Esophagus muscularis mucosa (tissue), 4 donors: ENCODE measurements at regions not wholly inside any gene's neighbourhood (a gene's known extent, or its start where the extent isn't known, plus 50 kb on each side); places are given as distances from the start of the nearest gene placed in this dataset.

Source experiments
- DNase-seq: peaks from one replicate; pipeline ENCODE4 v3.0.0-alpha.2; 2017; ENCODE audit errors: extremely low spot score
- H3K27ac ChIP-seq, 4 donors: fragments of 200-600 bp; sonication (generic); replicated peaks in 1 of 4; 1 replicate in 3 of 4; 2 replicates in 1 of 4; pipeline ENCODE4 v1.5.1; 2016 to 2019; ENCODE audit warnings: mild to moderate bottlenecking in 1 of 4
- H3K27me3 ChIP-seq, 4 donors: fragments of 200-600 bp; sonication (generic); one replicate each; pipeline versions ENCODE4 v1.5.1 to v1.6.0; 2016 to 2019
- H3K36me3 ChIP-seq, 4 donors: fragments of 200-600 bp; sonication (generic); one replicate each; pipeline ENCODE4 v1.5.1; 2016 to 2019
- H3K4me1 ChIP-seq, 4 donors: fragments of 200-600 bp; sonication (generic); one replicate each; pipeline ENCODE4 v1.5.1; 2016 to 2019
- H3K4me3 ChIP-seq, 4 donors: fragments of 200-600 bp; sonication (generic); 1 replicate in 2 of 4; 2 replicates in 2 of 4; pipeline ENCODE4 v1.5.1; 2016 to 2019; ENCODE audit warnings: mild to moderate bottlenecking in 4 of 4, moderate library complexity in 1 of 4
- H3K9me3 ChIP-seq, 4 donors: fragments of 200-600 bp; sonication (generic); 1 replicate in 3 of 4; 2 replicates in 1 of 4; pipeline ENCODE4 v1.5.1; 2016 to 2019
- EP300 ChIP-seq: sonication (generic); formaldehyde crosslinking; IDR thresholded peaks from one replicate; pipeline ENCODE4 v1.6.1; 2017; ENCODE audit warnings: antibody characterized with exemption
- POLR2A ChIP-seq: fragments of 450-650 bp; IDR thresholded peaks from one replicate; pipeline ENCODE4 v1.6.1; 2017; ENCODE audit warnings: antibody characterized with exemption, moderate library complexity, mild to moderate bottlenecking, low read depth
- POLR2AphosphoS5 ChIP-seq, 2 donors: sonication (generic); formaldehyde crosslinking; IDR thresholded peaks; one replicate each; pipeline ENCODE4 v1.6.1; 2017; ENCODE audit warnings: antibody characterized with exemption in 2 of 2
- WGBS: methylation state at CpG from one replicate; pipeline ENCODE4 v1.1.5; 2018; 5-methylcytosine and 5-hydroxymethylcytosine counted together
- intact Hi-C: fragments of 100-400 bp; cut with DNase I; formaldehyde crosslinking; loops from one replicate; pipeline ENCODE4 v1.15.1; 2023
- TF ChIP-seq, protein P1 (sequence below), 3 experiments: fragments of 200-600 bp in 2 of 3; fragments of 450-650 bp in 1 of 3; sonication (generic) in 2 of 3; IDR thresholded peaks; one replicate each; pipeline ENCODE4 v1.5.1; 2017 to 2019; ENCODE audit warnings: antibody characterized with exemption in 3 of 3, mild to moderate bottlenecking in 2 of 3, moderate library complexity in 1 of 3

DNA sequence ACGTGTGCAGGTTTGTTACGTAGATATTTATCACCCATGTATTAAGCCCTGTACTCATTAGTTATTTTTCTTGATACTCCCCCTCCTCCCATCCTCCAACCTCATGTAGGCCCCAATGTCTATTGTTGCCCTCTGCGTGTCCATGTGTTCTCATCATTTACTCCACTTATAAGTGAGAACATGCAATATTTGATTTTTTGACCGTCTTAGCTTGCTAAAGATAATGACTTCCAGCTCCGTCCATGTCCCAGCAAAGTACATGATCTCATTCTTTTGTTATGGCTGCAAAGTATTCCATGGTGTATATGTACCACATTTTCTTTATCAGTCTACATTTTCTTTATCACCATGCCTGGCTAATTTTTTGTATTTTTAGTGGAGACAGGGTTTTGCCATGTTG lies 623.2 kb downstream of the SQOR start:
- 76% methylated on average over 5 of the region's 5 CpGs for WGBS
- no peak for DNase-seq
- intact Hi-C loops, result no loop called here
- Histone ChIP-seq H3K4me1 (no peaks in the 10 kb centered on the region), H3K27ac (no peak overlapping the region), H3K36me3 (no peaks in the 10 kb centered on the region), H3K27me3 (no peaks in the 10 kb centered on the region), H3K4me3 (no peak overlapping the region), H3K9me3 (peaks cover 0 to 8% (median 0%) of the 10 kb centered on the region in 4 donors)
- no peak for TF ChIP-seq POLR2A
- TF ChIP-seq EP300, result no peak
- TF ChIP-seq POLR2AphosphoS5 (IDR thresholded peaks at IDR 0.05), result no peak
- TF ChIP-seq, protein P1, sequence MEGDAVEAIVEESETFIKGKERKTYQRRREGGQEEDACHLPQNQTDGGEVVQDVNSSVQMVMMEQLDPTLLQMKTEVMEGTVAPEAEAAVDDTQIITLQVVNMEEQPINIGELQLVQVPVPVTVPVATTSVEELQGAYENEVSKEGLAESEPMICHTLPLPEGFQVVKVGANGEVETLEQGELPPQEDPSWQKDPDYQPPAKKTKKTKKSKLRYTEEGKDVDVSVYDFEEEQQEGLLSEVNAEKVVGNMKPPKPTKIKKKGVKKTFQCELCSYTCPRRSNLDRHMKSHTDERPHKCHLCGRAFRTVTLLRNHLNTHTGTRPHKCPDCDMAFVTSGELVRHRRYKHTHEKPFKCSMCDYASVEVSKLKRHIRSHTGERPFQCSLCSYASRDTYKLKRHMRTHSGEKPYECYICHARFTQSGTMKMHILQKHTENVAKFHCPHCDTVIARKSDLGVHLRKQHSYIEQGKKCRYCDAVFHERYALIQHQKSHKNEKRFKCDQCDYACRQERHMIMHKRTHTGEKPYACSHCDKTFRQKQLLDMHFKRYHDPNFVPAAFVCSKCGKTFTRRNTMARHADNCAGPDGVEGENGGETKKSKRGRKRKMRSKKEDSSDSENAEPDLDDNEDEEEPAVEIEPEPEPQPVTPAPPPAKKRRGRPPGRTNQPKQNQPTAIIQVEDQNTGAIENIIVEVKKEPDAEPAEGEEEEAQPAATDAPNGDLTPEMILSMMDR (IDR thresholded peaks at IDR 0.05), result no peak

DNA sequence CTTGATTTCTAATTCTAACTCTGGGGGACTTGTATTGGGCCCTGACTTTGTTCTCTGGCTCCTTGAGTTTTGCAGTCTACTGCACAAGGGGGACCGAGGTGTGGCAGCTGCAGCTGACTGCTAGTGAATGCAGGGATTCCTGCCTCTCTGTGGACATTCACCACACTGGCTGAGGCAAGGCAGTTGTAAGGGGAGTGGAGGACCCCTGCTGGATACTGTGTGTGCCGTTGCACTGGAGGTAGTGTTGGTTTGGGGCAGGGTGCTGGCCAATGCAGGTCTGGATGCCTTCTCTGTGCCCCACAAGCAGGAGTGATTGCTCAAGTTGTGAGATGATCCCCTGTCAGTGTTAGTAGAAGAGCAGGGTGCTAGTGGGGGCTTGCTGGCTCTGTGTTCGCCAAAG lies 626.1 kb downstream of the SQOR start:
- no peaks in the 10 kb centered on the region for H3K4me1 ChIP-seq

DNA sequence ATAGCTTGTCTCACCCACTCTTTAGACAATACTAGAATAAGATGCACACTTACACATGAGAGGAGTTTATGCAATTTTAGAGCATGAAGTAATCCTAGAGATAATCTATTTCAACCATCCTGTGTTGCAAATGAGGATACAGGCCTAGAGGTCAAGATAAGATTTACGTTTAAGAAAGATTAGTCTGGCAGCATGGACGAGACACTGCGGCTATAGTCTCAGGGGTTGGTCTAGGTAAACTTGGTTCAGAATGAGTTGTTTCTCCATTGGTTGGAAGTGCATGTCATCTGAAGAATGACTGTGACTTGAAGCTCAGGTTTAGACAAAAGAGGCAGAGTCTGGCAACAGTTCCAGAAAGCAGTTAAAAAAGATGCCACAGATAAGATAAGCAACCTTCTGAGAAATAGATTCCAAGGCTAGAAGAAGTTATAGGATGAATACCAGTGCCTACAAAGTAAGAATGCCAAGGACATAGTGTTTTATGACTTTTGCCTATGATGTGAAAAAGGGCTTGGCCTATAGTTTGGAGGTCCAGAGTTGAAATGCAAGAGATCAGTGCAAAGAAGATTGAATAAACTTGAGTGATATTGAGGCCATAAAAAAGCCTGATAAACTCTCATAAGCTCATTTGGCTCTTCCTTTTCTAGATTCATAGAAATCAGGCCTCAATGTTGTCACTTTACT lies 631.0 kb downstream of the SQOR start:
- Histone ChIP-seq H3K27ac (no peak overlapping the region), H3K27me3 (no peaks in the 10 kb centered on the region), H3K9me3 (peaks cover 0 to 6% (median 0%) of the 10 kb centered on the region in 4 donors), H3K4me1 (no peaks in the 10 kb centered on the region), H3K36me3 (no peaks in the 10 kb centered on the region), H3K4me3 (no peak overlapping the region)
- DNase-seq, result no peak
- TF ChIP-seq EP300 (no peak), POLR2A (no peak), POLR2AphosphoS5 (IDR thresholded peaks at IDR 0.05) (no peak)
- TF ChIP-seq, protein P1 (IDR thresholded peaks at IDR 0.05), result no peak
- WGBS, result 62% methylated on average over 3 of the region's 3 CpGs
- intact Hi-C loops, result no loop called here

More for the DNA sequence above, 626.1 kb downstream of the SQOR start:
- Histone ChIP-seq H3K4me3 (no peak overlapping the region), H3K36me3 (no peaks in the 10 kb centered on the region), H3K27ac (no peak overlapping the region), H3K9me3 (peaks cover 0 to 8% (median 0%) of the 10 kb centered on the region in 4 donors), H3K27me3 (no peaks in the 10 kb centered on the region)
- WGBS, result 92% methylated on average over 2 of the region's 3 CpGs
- DNase-seq, result no peak
- intact Hi-C loops, result no loop called here
- TF ChIP-seq EP300, result no peak
- TF ChIP-seq POLR2A, result no peak
- TF ChIP-seq, protein P1 (IDR thresholded peaks at IDR 0.05), result no peak
- TF ChIP-seq POLR2AphosphoS5 (IDR thresholded peaks at IDR 0.05), result no peak

DNA sequence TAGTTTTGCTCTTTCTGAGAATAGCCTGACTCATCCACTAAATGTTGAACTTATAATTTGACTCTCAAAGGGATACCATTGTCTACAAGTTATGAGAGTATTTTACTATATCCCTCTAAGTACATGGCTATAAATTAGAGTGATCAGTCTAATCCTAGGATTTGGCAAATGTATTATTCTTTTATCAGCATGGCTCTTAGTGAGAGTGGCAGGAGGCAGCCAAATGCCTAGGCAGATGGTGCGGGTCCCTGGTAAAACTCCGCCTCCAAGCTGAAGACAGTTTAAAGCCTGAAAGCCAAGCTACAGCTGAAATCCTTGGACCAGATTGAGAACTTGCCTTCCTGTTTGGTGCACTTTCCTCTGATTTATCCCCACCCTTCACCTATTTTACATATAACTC lies 631.8 kb downstream of the SQOR start:
- no peaks in the 10 kb centered on the region for H3K4me1 ChIP-seq
- H3K4me3 ChIP-seq, result no peak overlapping the region
- no peaks in the 10 kb centered on the region for H3K9me3 ChIP-seq
- no peaks in the 10 kb centered on the region for H3K36me3 ChIP-seq
- no peak for TF ChIP-seq POLR2AphosphoS5 (IDR thresholded peaks at IDR 0.05)
- TF ChIP-seq POLR2A, result no peak
- TF ChIP-seq EP300, result no peak
- TF ChIP-seq, protein P1 (IDR thresholded peaks at IDR 0.05), result no peak
- no peak overlapping the region for H3K27ac ChIP-seq
- no peak for DNase-seq
- no peaks in the 10 kb centered on the region for H3K27me3 ChIP-seq
- intact Hi-C loops, result no loop called here
- WGBS, result 92% methylated on average over 2 of the region's 2 CpGs
